Thoracic aorta (tissue), 2 donors: ENCODE measurements at regions not wholly inside any gene's neighbourhood (a gene's known extent, or its start where the extent isn't known, plus 50 kb on each side); places are given as distances from the start of the nearest gene placed in this dataset.

ENCODE experiments used
- ATAC-seq: fragments of 150-250 bp; one replicate; pipeline ENCODE4 v1.8.0; 2017; ENCODE audit warnings: low read depth; ENCODE audit not compliant: insufficient number of reproducible peaks, low FRiP score
- DNase-seq: peaks from one replicate; pipeline ENCODE4 v3.0.0-alpha.2; 2020; ENCODE audit warnings: low spot score
- H3K27ac ChIP-seq, 2 donors: fragments of 200-600 bp; sonication (generic); 1 replicate in 1 of 2; 2 replicates in 1 of 2; pipeline ENCODE4 v1.5.1; 2016; ENCODE audit warnings: mild to moderate bottlenecking in 2 of 2, moderate library complexity in 2 of 2
- H3K27me3 ChIP-seq: fragments of 200-600 bp; sonication (generic); replicated peaks from 2 replicates; pipeline ENCODE4 v1.6.0; 2016; ENCODE audit warnings: mild to moderate bottlenecking; ENCODE audit not compliant: insufficient read depth
- H3K36me3 ChIP-seq: fragments of 200-600 bp; sonication (generic); one replicate; pipeline ENCODE4 v1.5.1; 2016
- H3K4me1 ChIP-seq, 2 donors: fragments of 200-600 bp; sonication (generic); 1 replicate in 1 of 2; 2 replicates in 1 of 2; pipeline versions ENCODE4 v1.5.1 to v1.6.0; 2016; ENCODE audit warnings: low read depth in 2 of 2, mild to moderate bottlenecking in 1 of 2; ENCODE audit not compliant: control insufficient read depth in 1 of 2
- H3K4me3 ChIP-seq: fragments of 200-600 bp; sonication (generic); 2 replicates; pipeline ENCODE4 v1.5.1; 2016; ENCODE audit warnings: mild to moderate bottlenecking
- H3K9me3 ChIP-seq: fragments of 200-600 bp; sonication (generic); 2 replicates; pipeline ENCODE4 v1.5.1; 2016
- CTCF ChIP-seq: fragments of 200-600 bp; sonication (generic); IDR thresholded peaks from one replicate; pipeline ENCODE4 v1.5.1; 2019; ENCODE audit warnings: antibody characterized with exemption

- no peaks in the 10 kb centered on the region for H3K27me3 ChIP-seq
- no peak for ATAC-seq
- no peak overlapping the region for H3K27ac ChIP-seq
- H3K9me3 ChIP-seq: no peaks in the 10 kb centered on the region
- no peak for TF ChIP-seq CTCF
- no peaks in the 10 kb centered on the region for H3K36me3 ChIP-seq
- no peak for DNase-seq
- no peak overlapping the region for H3K4me3 ChIP-seq
- H3K4me1 ChIP-seq: no peaks in the 10 kb centered on the region
These were observed 166.7 kb upstream of the CHRM3 start for GRCh38 chr1:239219679-239220078.

DNA sequence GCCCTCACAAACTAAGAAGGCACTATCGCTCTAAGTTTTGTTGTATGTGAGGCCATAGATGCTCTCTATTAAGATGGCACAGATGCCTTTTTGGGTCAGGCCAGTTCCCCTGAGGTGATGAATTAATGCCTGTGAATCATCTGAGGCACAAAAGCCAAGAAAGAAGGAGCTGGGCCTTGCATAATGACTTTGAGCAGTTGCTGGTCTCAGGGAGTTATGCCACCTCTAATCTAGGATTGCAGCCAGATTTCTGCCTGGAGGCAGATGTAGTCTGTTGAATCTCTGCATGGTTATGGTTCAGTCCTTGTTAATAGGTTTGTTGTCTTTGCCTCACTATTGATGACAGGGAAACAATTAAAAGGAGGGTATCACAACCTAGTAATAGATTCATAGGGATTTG is 168.1 kb upstream of the CHRM3 start:
- TF ChIP-seq CTCF: no peak
- ATAC-seq: no peak
- DNase-seq: no peak
- Histone ChIP-seq H3K36me3 (no peaks in the 10 kb centered on the region), H3K27ac (no peak overlapping the region), H3K4me3 (no peak overlapping the region), H3K9me3 (no peaks in the 10 kb centered on the region), H3K4me1 (no peaks in the 10 kb centered on the region), H3K27me3 (no peaks in the 10 kb centered on the region)

DNA sequence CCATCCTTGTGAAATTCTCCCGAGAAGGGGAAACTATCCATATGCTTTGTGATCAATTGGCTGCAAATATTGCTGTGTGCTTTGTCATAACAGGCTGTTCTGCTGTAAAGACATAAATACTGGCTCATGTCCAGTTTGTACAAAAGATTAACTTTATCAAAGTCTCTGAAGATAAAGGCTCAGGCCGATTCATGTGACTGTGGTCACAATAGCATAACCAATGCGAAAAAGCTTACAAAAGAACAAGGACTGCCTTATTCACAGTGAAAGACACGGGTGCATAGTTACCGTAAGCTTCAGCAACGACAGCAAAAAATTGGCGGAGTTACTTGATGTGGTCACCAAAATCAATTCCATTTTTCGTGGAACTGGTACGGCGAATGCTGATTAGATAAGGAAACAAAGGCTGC is 173.6 kb upstream of the CHRM3 start:
- ATAC-seq: no peak
- Histone ChIP-seq H3K4me1 (no peaks in the 10 kb centered on the region), H3K36me3 (no peaks in the 10 kb centered on the region), H3K4me3 (no peak overlapping the region), H3K27ac (no peak overlapping the region), H3K9me3 (no peaks in the 10 kb centered on the region), H3K27me3 (no peaks in the 10 kb centered on the region)
- no peak for DNase-seq
- no peak for TF ChIP-seq CTCF

- ATAC-seq (no peak), DNase-seq (no peak)
- H3K9me3 ChIP-seq: no peaks in the 10 kb centered on the region
- no peaks in the 10 kb centered on the region for H3K36me3 ChIP-seq
- H3K27ac ChIP-seq: no peak overlapping the region
- H3K27me3 ChIP-seq: no peaks in the 10 kb centered on the region
- no peak for TF ChIP-seq CTCF
- H3K4me3 ChIP-seq: no peak overlapping the region
- no peaks in the 10 kb centered on the region for H3K4me1 ChIP-seq
These were observed 176.8 kb upstream of the CHRM3 start for GRCh38 chr1:239209591-239209990.

- no peak for TF ChIP-seq CTCF
- H3K4me1 ChIP-seq: no peaks in the 10 kb centered on the region
- no peak overlapping the region for H3K4me3 ChIP-seq
- H3K27me3 ChIP-seq: no peaks in the 10 kb centered on the region
- no peak for DNase-seq
- no peak for ATAC-seq
- H3K9me3 ChIP-seq: no peaks in the 10 kb centered on the region
- no peaks in the 10 kb centered on the region for H3K36me3 ChIP-seq
- H3K27ac ChIP-seq: no peak overlapping the region
These were observed 182.0 kb upstream of the CHRM3 start for GRCh38 chr1:239204401-239204800.
